ENCODE measurements at regions not wholly inside any gene's neighbourhood (a gene's known extent, or its start where the extent isn't known, plus 50 kb on each side); places are given as distances from the start of the nearest gene placed in this dataset.

GRCh38 chr6:149225946-149226345, 91.6 kb upstream of the TAB2 start:
- DNase-seq (ENCODE audit: low read depth), result no peak
- no peak overlapping the region for H3K4me3 ChIP-seq (ENCODE audit: control insufficient read depth, low read depth, low read length)
- TF ChIP-seq CTCF (IDR thresholded peaks at IDR 0.05; ENCODE audit: control insufficient read depth, insufficient read depth, low read depth, low read length, missing control alignments), result no peak

- DNase-seq (ENCODE audit: low read depth), result no peak
- TF ChIP-seq CTCF (IDR thresholded peaks at IDR 0.05; ENCODE audit: control insufficient read depth, insufficient read depth, low read depth, low read length, missing control alignments), result no peak
- no peak overlapping the region for H3K4me3 ChIP-seq (ENCODE audit: control insufficient read depth, low read depth, low read length)
These were observed 89.7 kb upstream of the TAB2 start for GRCh38 chr6:149227796-149228195.

- no peak for TF ChIP-seq CTCF (IDR thresholded peaks at IDR 0.05; ENCODE audit: control insufficient read depth, insufficient read depth, low read depth, low read length, missing control alignments)
- no peak for DNase-seq (ENCODE audit: low read depth)
- H3K4me3 ChIP-seq (ENCODE audit: control insufficient read depth, low read depth, low read length), result no peak overlapping the region
These were observed 89.1 kb upstream of the TAB2 start for GRCh38 chr6:149228311-149228955.

- no peak for TF ChIP-seq CTCF (IDR thresholded peaks at IDR 0.05; ENCODE audit: control insufficient read depth, insufficient read depth, low read depth, low read length, missing control alignments)
- H3K4me3 ChIP-seq (ENCODE audit: control insufficient read depth, low read depth, low read length), result no peak overlapping the region
- no peak for DNase-seq (ENCODE audit: low read depth)
These were observed 88.4 kb upstream of the TAB2 start for GRCh38 chr6:149229096-149229495.

- no peak for DNase-seq (ENCODE audit: low read depth)
- TF ChIP-seq CTCF (IDR thresholded peaks at IDR 0.05; ENCODE audit: control insufficient read depth, insufficient read depth, low read depth, low read length, missing control alignments), result no peak
- no peak overlapping the region for H3K4me3 ChIP-seq (ENCODE audit: control insufficient read depth, low read depth, low read length)
These were observed 86.6 kb upstream of the TAB2 start for GRCh38 chr6:149230712-149231460.

GRCh38 chr6:149231778-149232177, 85.7 kb upstream of the TAB2 start:
- no peak for DNase-seq (ENCODE audit: low read depth)
- no peak for TF ChIP-seq CTCF (IDR thresholded peaks at IDR 0.05; ENCODE audit: control insufficient read depth, insufficient read depth, low read depth, low read length, missing control alignments)
- H3K4me3 ChIP-seq (ENCODE audit: control insufficient read depth, low read depth, low read length), result no peak overlapping the region
